Stomach smooth muscle (tissue), 2 donors: ENCODE measurements at regions not wholly inside any gene's neighbourhood (a gene's known extent, or its start where the extent isn't known, plus 50 kb on each side); places are given as distances from the start of the nearest gene placed in this dataset.
"Not testable (repeated sequence)": the region's sequence is repeated elsewhere in the genome, so short reads cannot be mapped to it uniquely, and the experiment has no call there.

Source experiments
- H3K27ac ChIP-seq: one replicate; pipeline ENCODE4 v1.7.0; 2013; ENCODE audit warnings: mild to moderate bottlenecking, low read length, inconsistent platforms
- H3K27me3 ChIP-seq, 2 donors: one replicate each; pipeline ENCODE4 v1.7.0; 2013; ENCODE audit warnings: low read length in 2 of 2; ENCODE audit not compliant: insufficient read depth in 2 of 2, control insufficient read depth in 1 of 2
- H3K36me3 ChIP-seq, 2 donors: one replicate each; pipeline ENCODE4 v1.7.0; 2013; ENCODE audit warnings: low read length in 2 of 2; ENCODE audit not compliant: control insufficient read depth in 2 of 2, insufficient read depth in 2 of 2
- H3K4me1 ChIP-seq: one replicate; pipeline ENCODE4 v1.7.0; 2013; ENCODE audit warnings: low read length; ENCODE audit not compliant: control insufficient read depth, insufficient read depth
- H3K4me3 ChIP-seq, 2 donors: one replicate each; pipeline ENCODE4 v1.7.0; 2013; ENCODE audit warnings: low read length in 2 of 2
- H3K9ac ChIP-seq, 2 donors: one replicate each; pipeline ENCODE4 v1.7.0; 2013; ENCODE audit warnings: low read length in 2 of 2, mild to moderate bottlenecking in 1 of 2
- H3K9me3 ChIP-seq, 2 donors: one replicate each; pipeline ENCODE4 v1.7.0; 2013; ENCODE audit warnings: low read length in 2 of 2; ENCODE audit not compliant: control insufficient read depth in 2 of 2
- donor health status: healthy.
- donor health status: Pancreatic carcinoma.

DNA sequence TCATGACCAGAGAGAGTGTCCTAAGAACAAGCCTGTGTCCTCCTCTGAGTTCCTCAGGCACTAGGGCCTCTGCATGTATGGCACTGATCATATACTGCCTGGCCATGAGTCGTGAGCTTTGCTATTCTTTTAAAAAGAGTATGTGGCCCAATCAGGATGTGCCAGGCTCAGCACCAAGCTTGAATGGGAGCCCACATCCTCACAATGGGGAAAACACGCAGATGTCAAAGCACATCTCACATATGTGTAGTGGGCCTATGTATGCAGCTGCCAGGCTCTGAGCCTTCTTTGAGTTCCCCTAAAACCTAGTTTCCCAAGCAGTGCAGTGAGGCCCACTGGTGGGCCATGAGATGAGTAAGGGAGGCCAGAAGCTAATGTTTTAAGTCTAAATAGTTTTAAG lies 69.9 kb upstream of the SLC1A4 start:
- Histone ChIP-seq H3K36me3 (no peaks in the 10 kb centered on the region), H3K27ac (no peak overlapping the region), H3K9me3 (no peaks in the 10 kb centered on the region), H3K4me3 (no peak overlapping the region), H3K4me1 (peaks cover 3% of the 10 kb centered on the region), H3K9ac (no peak overlapping the region), H3K27me3 (no peaks in the 10 kb centered on the region)

DNA sequence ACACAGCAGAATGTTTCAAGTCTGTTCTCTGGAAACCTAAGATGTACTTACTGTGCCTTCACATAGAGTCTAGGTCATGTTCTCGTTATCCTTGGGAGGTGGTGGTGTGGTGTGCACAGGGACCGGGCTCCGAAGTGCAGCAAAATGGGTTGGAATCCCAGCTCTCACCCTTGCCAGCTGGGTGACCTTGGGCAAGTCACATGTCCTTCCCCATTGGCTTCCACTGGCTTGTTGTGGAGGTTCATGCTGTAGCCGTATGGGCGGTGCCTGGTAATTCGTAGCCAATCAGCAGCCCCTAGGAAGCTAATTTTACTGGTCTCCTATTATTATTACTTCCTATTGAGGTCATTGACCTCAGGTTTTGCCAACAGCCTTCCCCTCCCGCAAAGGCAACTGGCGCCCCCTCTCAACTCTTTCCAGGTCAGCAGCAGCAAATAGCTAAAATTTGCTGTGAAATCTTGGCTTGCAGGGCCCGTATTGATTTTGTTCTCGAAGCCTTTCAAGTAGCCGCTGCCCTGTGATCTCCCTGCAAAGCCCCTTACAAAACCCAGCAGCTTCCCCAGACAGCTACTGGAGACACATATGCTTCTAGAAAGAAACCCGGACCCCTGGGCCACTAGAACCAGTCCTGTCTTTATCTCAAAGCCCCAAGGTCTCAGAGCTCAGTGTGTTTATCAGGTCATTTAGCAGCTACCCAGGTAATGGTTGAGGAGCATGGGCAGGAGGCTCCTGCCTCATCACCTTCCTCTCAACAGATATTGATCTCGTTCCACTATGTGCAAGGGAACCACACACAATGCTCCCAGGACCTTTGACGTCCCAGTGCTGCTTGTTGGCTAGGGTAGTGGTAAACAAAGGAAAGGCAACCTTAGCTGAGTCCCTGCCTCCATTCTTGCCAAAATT lies 66.5 kb upstream of the SLC1A4 start:
- Histone ChIP-seq H3K27ac (no peak overlapping the region), H3K27me3 (no peaks in the 10 kb centered on the region), H3K9ac (no peak overlapping the region)

GRCh38 chr2:64923385-64923710 lies 65.9 kb upstream of the SLC1A4 start:
- H3K9me3 ChIP-seq, result no peaks in the 10 kb centered on the region
- H3K9ac ChIP-seq, result no peak overlapping the region
- no peaks in the 10 kb centered on the region for H3K4me1 ChIP-seq
- H3K4me3 ChIP-seq, result no peak overlapping the region
- no peak overlapping the region for H3K27ac ChIP-seq
- no peaks in the 10 kb centered on the region for H3K27me3 ChIP-seq
- H3K36me3 ChIP-seq, result no peaks in the 10 kb centered on the region

More for the DNA sequence above, 66.5 kb upstream of the SLC1A4 start:
- Histone ChIP-seq H3K36me3 (no peaks in the 10 kb centered on the region), H3K4me3 (no peak overlapping the region), H3K9me3 (no peaks in the 10 kb centered on the region), H3K4me1 (peaks cover 2% of the 10 kb centered on the region)

GRCh38 chr2:64924170-64924934 lies 64.8 kb upstream of the SLC1A4 start:
- Histone ChIP-seq H3K9ac (no peak overlapping the region), H3K4me3 (no peak overlapping the region), H3K9me3 (no peaks in the 10 kb centered on the region), H3K27me3 (no peaks in the 10 kb centered on the region), H3K4me1 (no peaks in the 10 kb centered on the region), H3K27ac (no peak overlapping the region), H3K36me3 (no peaks in the 10 kb centered on the region)

GRCh38 chr2:64925930-64926722 lies 63.1 kb upstream of the SLC1A4 start:
- not testable (repeated sequence) for H3K27ac ChIP-seq, H3K4me3 ChIP-seq, H3K4me1 ChIP-seq, H3K9ac ChIP-seq, H3K9me3 ChIP-seq, H3K27me3 ChIP-seq, H3K36me3 ChIP-seq

DNA sequence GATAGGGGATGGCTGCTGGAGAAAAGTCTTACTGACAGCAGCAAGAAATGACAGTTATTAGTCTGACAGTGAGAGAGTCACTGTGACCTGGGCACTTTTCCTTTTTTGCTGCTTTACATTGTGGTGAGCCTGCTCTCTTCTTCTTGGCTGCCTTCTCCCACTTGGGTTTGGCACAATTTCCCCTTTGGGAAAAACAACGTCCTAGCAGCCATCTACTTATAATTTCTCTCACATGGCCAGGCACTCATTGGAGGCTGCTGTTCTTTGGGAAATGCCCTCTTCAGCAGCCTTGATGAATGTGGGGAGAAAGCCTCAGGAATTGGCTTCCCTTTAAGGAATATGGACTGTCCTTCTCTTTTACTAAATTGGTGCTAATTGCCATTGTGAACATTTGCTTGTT lies 60.4 kb upstream of the SLC1A4 start:
- Histone ChIP-seq H3K9me3 (no peaks in the 10 kb centered on the region), H3K27me3 (no peaks in the 10 kb centered on the region), H3K9ac (no peak overlapping the region), H3K4me3 (no peak overlapping the region), H3K4me1 (no peaks in the 10 kb centered on the region), H3K36me3 (no peaks in the 10 kb centered on the region), H3K27ac (no peak overlapping the region)

GRCh38 chr2:64929333-64929732 lies 59.9 kb upstream of the SLC1A4 start:
- H3K9ac ChIP-seq, result no peak overlapping the region
- no peak overlapping the region for H3K27ac ChIP-seq
- no peaks in the 10 kb centered on the region for H3K4me1 ChIP-seq
- H3K27me3 ChIP-seq, result no peaks in the 10 kb centered on the region
- no peak overlapping the region for H3K4me3 ChIP-seq
- H3K36me3 ChIP-seq, result no peaks in the 10 kb centered on the region
- H3K9me3 ChIP-seq, result no peaks in the 10 kb centered on the region

GRCh38 chr2:64930258-64930671 lies 58.9 kb upstream of the SLC1A4 start:
- H3K4me3 ChIP-seq, result no peak overlapping the region
- H3K9ac ChIP-seq, result no peak overlapping the region
- H3K36me3 ChIP-seq, result no peaks in the 10 kb centered on the region
- H3K27me3 ChIP-seq, result no peaks in the 10 kb centered on the region
- no peaks in the 10 kb centered on the region for H3K9me3 ChIP-seq
- H3K27ac ChIP-seq, result no peak overlapping the region
- H3K4me1 ChIP-seq, result no peaks in the 10 kb centered on the region

DNA sequence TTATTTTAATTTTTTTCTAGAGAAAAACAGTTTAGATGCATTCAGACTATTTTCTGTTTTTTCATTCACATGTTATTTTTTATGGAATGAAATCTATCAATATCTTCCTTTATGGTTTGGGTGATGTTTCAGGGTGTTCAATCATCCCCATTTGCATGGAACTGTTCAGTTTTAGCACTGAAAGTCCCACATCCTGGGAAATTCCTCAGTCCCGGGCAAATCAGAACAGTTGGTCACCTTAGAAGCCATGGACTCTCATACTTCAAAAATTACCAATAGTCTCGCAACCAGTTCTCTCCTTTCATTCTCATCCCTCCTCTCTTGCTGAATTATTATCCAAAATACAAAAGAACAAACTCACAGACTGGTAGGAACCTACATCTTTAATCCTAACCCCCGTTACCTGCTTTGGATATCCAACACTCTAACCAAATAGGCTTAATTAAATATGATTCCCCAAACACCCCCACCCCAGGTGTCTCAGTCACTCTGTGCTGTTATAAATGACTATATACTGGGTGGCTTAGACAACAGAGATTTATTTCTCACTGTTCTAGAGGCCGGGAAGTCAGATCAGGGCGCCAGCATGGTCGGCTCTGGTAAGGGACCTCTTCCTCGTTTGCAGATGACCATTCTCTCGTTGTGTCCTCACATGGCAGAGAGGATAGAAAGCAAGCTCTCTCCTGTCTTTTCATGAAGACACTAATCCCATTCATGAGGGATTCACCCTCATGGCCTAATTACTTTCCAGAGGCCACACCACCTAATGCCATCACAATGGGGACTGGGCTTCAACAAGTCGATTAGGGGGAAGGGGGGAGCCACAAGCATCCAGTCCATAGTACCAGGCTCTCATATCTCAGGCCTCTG lies 57.7 kb upstream of the SLC1A4 start:
- no peak overlapping the region for H3K27ac ChIP-seq
- H3K4me1 ChIP-seq, result no peaks in the 10 kb centered on the region
- H3K36me3 ChIP-seq, result no peaks in the 10 kb centered on the region
- no peak overlapping the region for H3K4me3 ChIP-seq
- H3K9ac ChIP-seq, result no peak overlapping the region
- peaks cover 0 to 4% of the 10 kb centered on the region in 2 donors for H3K27me3 ChIP-seq
- H3K9me3 ChIP-seq, result no peaks in the 10 kb centered on the region

DNA sequence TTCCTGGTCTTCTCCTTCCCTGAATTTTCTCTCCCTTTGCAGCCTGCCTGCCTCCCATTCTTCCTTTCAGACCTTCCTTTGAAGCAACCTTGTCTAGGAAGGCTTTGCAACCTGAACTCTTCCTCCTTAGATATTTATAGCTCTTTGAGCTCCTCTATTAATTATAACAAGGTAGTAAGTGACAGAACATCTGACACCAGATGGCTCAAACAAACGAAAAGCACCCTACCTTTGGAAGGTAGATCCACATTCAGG lies 57.2 kb upstream of the SLC1A4 start:
- no peak overlapping the region for H3K4me3 ChIP-seq
- H3K36me3 ChIP-seq, result no peaks in the 10 kb centered on the region
- H3K27ac ChIP-seq, result no peak overlapping the region
- H3K9me3 ChIP-seq, result no peaks in the 10 kb centered on the region
- no peaks in the 10 kb centered on the region for H3K4me1 ChIP-seq
- no peak overlapping the region for H3K9ac ChIP-seq
- peaks cover 0 to 4% of the 10 kb centered on the region in 2 donors for H3K27me3 ChIP-seq
